B cell (primary cell): ENCODE measurements at regions not wholly inside any gene's neighbourhood (a gene's known extent, or its start where the extent isn't known, plus 50 kb on each side); places are given as distances from the start of the nearest gene placed in this dataset.

Experiments used
- ATAC-seq: fragments of 200-7000 bp; cut with Tn5 transposase; one replicate; pipeline ENCODE4 v1.10.0; 2021; ENCODE audit warnings: low read depth, mild to moderate bottlenecking, moderate number of reproducible peaks, moderate library complexity
- CTCF ChIA-PET: fragments of 350-600 bp; sonication (Branson Sonifier 250); formaldehyde crosslinking; loops from one replicate; lab custom pipeline; 2021; ENCODE audit warnings: antibody characterized with exemption, inconsistent platforms; lab: Charles Lee
- POLR2A ChIA-PET: fragments of 350-600 bp; sonication (Branson Sonifier 250); formaldehyde crosslinking; loops from one replicate; lab custom pipeline; 2021; ENCODE audit warnings: antibody characterized with exemption; lab: Charles Lee
- DNase-seq: peaks from one replicate; pipeline ENCODE4 v3.0.0; 2013
- H2AFZ ChIP-seq: 2 replicates; pipeline ENCODE4 v1.6.1; 2012; ENCODE audit warnings: mild to moderate bottlenecking, low read depth, low read length; ENCODE audit not compliant: insufficient read depth, poor library complexity, severe bottlenecking
- H3K27ac ChIP-seq, 2 donors: 1 replicate in 1 of 2; 2 replicates in 1 of 2; pipeline ENCODE4 v1.5.1; 2012 to 2013; ENCODE audit warnings: low read length in 2 of 2, mild to moderate bottlenecking in 2 of 2, moderate library complexity in 1 of 2
- H3K27me3 ChIP-seq, 4 experiments: fragments of 200-600 bp in 1 of 4; sonication (generic) in 1 of 4; replicated peaks in 1 of 4; 1 replicate in 2 of 4; 2 replicates in 2 of 4; pipeline versions ENCODE4 v1.6.1 to v1.7.0; 2013 to 2016; ENCODE audit warnings: low read length in 3 of 4, mild to moderate bottlenecking in 2 of 4, mixed read lengths in 1 of 4, moderate library complexity in 1 of 4; ENCODE audit not compliant: insufficient read depth in 4 of 4, control insufficient read depth in 3 of 4; ENCODE audit errors: control extremely low read depth in 1 of 4
- H3K36me3 ChIP-seq, 2 experiments: replicated peaks in 1 of 2; 1 replicate in 1 of 2; 2 replicates in 1 of 2; pipeline versions ENCODE4 v1.6.1 to v1.7.1; 2013; ENCODE audit warnings: low read length in 1 of 2; ENCODE audit not compliant: insufficient read depth in 2 of 2, control insufficient read depth in 1 of 2; ENCODE audit errors: control extremely low read depth in 1 of 2, extremely low read depth in 1 of 2
- H3K4me1 ChIP-seq, 2 donors: fragments of 200-600 bp in 1 of 2; sonication (generic) in 1 of 2; 1 replicate in 1 of 2; 2 replicates in 1 of 2; pipeline versions ENCODE4 v1.5.1 to v1.6.1; 2013 to 2017; ENCODE audit warnings: low read length in 2 of 2; ENCODE audit not compliant: control insufficient read depth in 2 of 2, insufficient read depth in 2 of 2
- H3K4me2 ChIP-seq: replicated peaks from 2 replicates; pipeline ENCODE3; 2012; ENCODE audit warnings: mild to moderate bottlenecking, low read depth, low read length; ENCODE audit not compliant: poor library complexity, severe bottlenecking
- H3K4me3 ChIP-seq, 5 experiments: fragments of 200-600 bp in 1 of 5; sonication (generic) in 1 of 5; 1 replicate in 3 of 5; 2 replicates in 2 of 5; pipeline versions ENCODE4 v1.5.1 to v1.7.0; 2011 to 2016; ENCODE audit warnings: low read length in 4 of 5, mild to moderate bottlenecking in 4 of 5, low read depth in 2 of 5, control low read depth in 1 of 5, moderate library complexity in 1 of 5; ENCODE audit not compliant: insufficient read depth in 1 of 5; ENCODE audit errors: control extremely low read depth in 1 of 5, extremely low read depth in 1 of 5
- H3K79me2 ChIP-seq: fragments of 200-600 bp; sonication (generic); one replicate; pipeline ENCODE4 v1.6.0; 2016; ENCODE audit warnings: low read length; ENCODE audit not compliant: control insufficient read depth, insufficient read depth
- H3K9ac ChIP-seq: fragments of 200-600 bp; sonication (generic); 2 replicates; pipeline ENCODE4 v1.6.1; 2017; ENCODE audit warnings: mild to moderate bottlenecking, low read length, moderate library complexity
- H3K9me3 ChIP-seq, 3 donors: one replicate each; pipeline versions ENCODE4 v1.6.1 to v1.7.1; 2013; ENCODE audit warnings: low read length in 2 of 3; ENCODE audit not compliant: control insufficient read depth in 2 of 3, insufficient read depth in 1 of 3; ENCODE audit errors: control extremely low read depth in 1 of 3
- H4K20me1 ChIP-seq: 2 replicates; pipeline ENCODE4 v1.6.0; 2012; ENCODE audit warnings: mild to moderate bottlenecking, low read length; ENCODE audit not compliant: insufficient read depth, control insufficient read depth, poor library complexity, severe bottlenecking
- H3K27ac Mint-ChIP-seq: one replicate; pipeline ENCODE4 v1.8.0; 2021; ENCODE audit warnings: mixed read lengths
- H3K27me3 Mint-ChIP-seq: one replicate; pipeline ENCODE4 v1.8.0; 2021; ENCODE audit warnings: mixed read lengths
- H3K4me1 Mint-ChIP-seq: one replicate; pipeline ENCODE4 v1.8.0; 2021; ENCODE audit warnings: mixed read lengths
- H3K4me3 Mint-ChIP-seq: one replicate; pipeline ENCODE4 v1.8.0; 2021; ENCODE audit warnings: mixed read lengths
- H3K9me3 Mint-ChIP-seq: one replicate; pipeline ENCODE4 v1.8.0; 2022; ENCODE audit warnings: mixed read lengths; ENCODE audit not compliant: insufficient read depth
- CTCF ChIP-seq: fragments of 200-600 bp; IDR thresholded peaks from one replicate; pipeline ENCODE4 v1.8.0; 2022; ENCODE audit warnings: antibody characterized with exemption, mild to moderate bottlenecking
- EZH2 ChIP-seq: IDR thresholded peaks from 2 replicates; pipeline ENCODE4 v1.6.1; 2012; ENCODE audit warnings: borderline replicate concordance, low read depth, mild to moderate bottlenecking, moderate library complexity, low read length; ENCODE audit not compliant: insufficient read depth, poor library complexity, severe bottlenecking
- WGBS: methylation state at CpG from one replicate; pipeline ENCODE4 v1.1.5; 2013; ENCODE audit warnings: missing lambda C conversion rate; ENCODE audit not compliant: insufficient coverage; 5-methylcytosine and 5-hydroxymethylcytosine counted together
- intact Hi-C: fragments of 100-400 bp; cut with micrococcal nuclease; formaldehyde crosslinking; loops from one replicate; pipeline ENCODE4 v1.10.0; 2022

- Histone ChIP-seq H4K20me1 (no peaks in the 10 kb centered on the region), H3K9ac (no peak overlapping the region), H3K79me2 (no peaks in the 10 kb centered on the region), H2AFZ (no peak overlapping the region), H3K36me3 (no peaks in the 10 kb centered on the region), H3K4me1 (no peaks in the 10 kb centered on the region), H3K9me3 (peaks cover 0 to 25% (median 2%) of the 10 kb centered on the region in 3 donors), H3K4me2 (no peak overlapping the region), H3K27me3 (no peaks in the 10 kb centered on the region), H3K27ac (no peak overlapping the region), H3K4me3 (no peak overlapping the region)
- Mint-ChIP-seq H3K4me3 (no peak overlapping the region), H3K27me3 (peaks cover 20% of the 10 kb centered on the region), H3K4me1 (no peaks in the 10 kb centered on the region), H3K9me3 (peaks cover 2% of the 10 kb centered on the region), H3K27ac (no peak overlapping the region)
- CTCF ChIA-PET, result no interaction called here
- DNase-seq (no peak), ATAC-seq (no peak)
- 83% methylated on average over 1 of the region's 5 CpGs for WGBS
- POLR2A ChIA-PET, result no interaction called here
- intact Hi-C loops, result no loop called here
- TF ChIP-seq EZH2 (no peak), CTCF (no peak)
Observed at GRCh38 chr2:239781454-239781853, 243.7 kb downstream of the NDUFA10 start.

GRCh38 chr2:239780236-239780994 lies 244.7 kb downstream of the NDUFA10 start:
- H4K20me1 ChIP-seq, result no peaks in the 10 kb centered on the region

More at GRCh38 chr2:239780236-239780994, 244.7 kb downstream of the NDUFA10 start:
- intact Hi-C loops, result no loop called here
- H3K4me1 Mint-ChIP-seq, result no peaks in the 10 kb centered on the region
- no peak overlapping the region for H3K4me3 Mint-ChIP-seq
- peaks cover 20% of the 10 kb centered on the region for H3K27me3 Mint-ChIP-seq
- no peaks in the 10 kb centered on the region for H3K79me2 ChIP-seq
- no peak for DNase-seq
- WGBS, result 96% methylated on average over 16 of the region's 19 CpGs
- H3K27ac ChIP-seq, result no peak overlapping the region
- H3K36me3 ChIP-seq, result no peaks in the 10 kb centered on the region
- H3K9me3 Mint-ChIP-seq, result no peaks in the 10 kb centered on the region
- ChIA-PET POLR2A (no interaction called here), CTCF (no interaction called here)
- H3K27me3 ChIP-seq, result peaks cover 0 to 5% (median 0%) of the 10 kb centered on the region in 4 experiments
- TF ChIP-seq CTCF (no peak), EZH2 (no peak)
- no peak overlapping the region for H3K4me2 ChIP-seq
- no peak overlapping the region for H3K27ac Mint-ChIP-seq
- H3K9me3 ChIP-seq, result peaks cover 0 to 20% (median 0%) of the 10 kb centered on the region in 3 donors
- H2AFZ ChIP-seq, result no peak overlapping the region
- ATAC-seq, result no peak
- H3K9ac ChIP-seq, result no peak overlapping the region
- no peak overlapping the region for H3K4me3 ChIP-seq
- H3K4me1 ChIP-seq, result no peaks in the 10 kb centered on the region
